Endothelial cell of umbilical vein (primary cell): ENCODE measurements at regions not wholly inside any gene's neighbourhood (a gene's known extent, or its start where the extent isn't known, plus 50 kb on each side); places are given as distances from the start of the nearest gene placed in this dataset.

Source experiments
- BruUV-seq: library from RNA; stranded (reverse); fragments of 400-500 nt; replicated peaks from 2 replicates; lab custom pipeline; 2021; lab: Mats Ljungman, UMichigan
- CTCF ChIA-PET: fragments of 300-600, 350-600 bp; sonication (Branson Sonifier 250); formaldehyde crosslinking; loops from one replicate; lab custom pipeline; 2021; ENCODE audit warnings: antibody characterized with exemption, inconsistent platforms; lab: Charles Lee
- POLR2A ChIA-PET: fragments of 300-600, 350-600 bp; sonication (Branson Sonifier 250); formaldehyde crosslinking; loops from one replicate; lab custom pipeline; 2021; ENCODE audit warnings: antibody characterized with exemption, inconsistent platforms; lab: Charles Lee
- DNase-seq: peaks from one replicate; pipeline ENCODE4 v3.0.0-alpha.2; 2011; ENCODE audit warnings: low read depth, low spot score
- FAIRE-seq: peaks from 2 replicates; lab custom pipeline; 2011; peaks lifted over from hg19 to GRCh38; lab: Jason Lieb, UNC
- H2AFZ ChIP-seq: 2 replicates; pipeline ENCODE4 v1.6.0; 2012; ENCODE audit warnings: low read depth, low read length, control low read depth, inconsistent platforms
- H3K27ac ChIP-seq: 2 replicates; pipeline ENCODE4 v1.5.1; 2011; ENCODE audit warnings: low read depth, mild to moderate bottlenecking, control low read depth, low read length, moderate library complexity; ENCODE audit not compliant: insufficient read depth
- H3K27me3 ChIP-seq, 2 experiments: 2 replicates each; pipeline versions ENCODE4 v1.6.0 to v1.6.1; 2011; ENCODE audit warnings: low read length in 2 of 2, mixed read lengths in 1 of 2; ENCODE audit not compliant: control insufficient read depth in 2 of 2, insufficient read depth in 2 of 2
- H3K36me3 ChIP-seq, 2 experiments: 2 replicates in 1 of 2; 3 replicates in 1 of 2; pipeline ENCODE4 v1.5.1; 2011; ENCODE audit warnings: low read length in 2 of 2, mild to moderate bottlenecking in 1 of 2, moderate library complexity in 1 of 2; ENCODE audit not compliant: control insufficient read depth in 2 of 2, insufficient read depth in 2 of 2; ENCODE audit errors: extremely low read depth in 1 of 2
- H3K4me1 ChIP-seq: 3 replicates; pipeline ENCODE4 v1.5.1; 2011; ENCODE audit warnings: mild to moderate bottlenecking, low read length; ENCODE audit not compliant: control insufficient read depth, insufficient read depth; ENCODE audit errors: extremely low read depth
- H3K4me2 ChIP-seq: 2 replicates; pipeline ENCODE4 v1.6.1; 2011; ENCODE audit warnings: low read length, control low read depth, mixed read lengths; ENCODE audit not compliant: insufficient read depth
- H3K4me3 ChIP-seq, 3 experiments: fragments of 200-600 bp in 1 of 3; sonication (generic), shearing (Covaris generic) in 1 of 3; replicated peaks in 1 of 3; 2 replicates each; pipeline ENCODE4 v1.5.1; 2011 to 2016; ENCODE audit warnings: control low read depth in 3 of 3, low read length in 3 of 3, mild to moderate bottlenecking in 2 of 3, inconsistent platforms in 1 of 3, low read depth in 1 of 3, moderate library complexity in 1 of 3; ENCODE audit not compliant: insufficient read depth in 1 of 3
- H3K79me2 ChIP-seq: 2 replicates; pipeline ENCODE4 v1.6.0; 2012; ENCODE audit warnings: low read length, inconsistent platforms; ENCODE audit not compliant: control insufficient read depth, insufficient read depth
- H3K9ac ChIP-seq: replicated peaks from 2 replicates; pipeline ENCODE3; 2011; ENCODE audit warnings: low read length, control low read depth; ENCODE audit not compliant: insufficient read depth; ENCODE audit errors: extremely low read depth
- H3K9me1 ChIP-seq: replicated peaks from 3 replicates; pipeline ENCODE4 v1.6.0; 2011; ENCODE audit warnings: mild to moderate bottlenecking, low read length; ENCODE audit not compliant: control insufficient read depth, insufficient read depth; ENCODE audit errors: extremely low read depth
- H3K9me3 ChIP-seq: replicated peaks from 2 replicates; pipeline ENCODE4 v1.5.1; 2012; ENCODE audit warnings: low read length, inconsistent platforms; ENCODE audit not compliant: control insufficient read depth, insufficient read depth
- H4K20me1 ChIP-seq: replicated peaks from 2 replicates; pipeline ENCODE3; 2011; ENCODE audit warnings: mild to moderate bottlenecking, low read length; ENCODE audit not compliant: control insufficient read depth, insufficient read depth; ENCODE audit errors: extremely low read depth
- EZH2 ChIP-seq: IDR thresholded peaks from 2 replicates; pipeline ENCODE4 v1.6.1; 2012; ENCODE audit warnings: borderline replicate concordance, low read depth, mild to moderate bottlenecking, moderate library complexity, low read length, inconsistent platforms; ENCODE audit not compliant: severe bottlenecking
- FOS ChIP-seq: IDR thresholded peaks from 2 replicates; pipeline ENCODE4 v1.6.1; 2011; ENCODE audit warnings: mild to moderate bottlenecking, low read length, moderate library complexity, borderline replicate concordance; ENCODE audit not compliant: insufficient read depth
- GATA2 ChIP-seq: IDR thresholded peaks from 2 replicates; pipeline ENCODE4 v1.7.0; 2011; ENCODE audit warnings: low read depth, mild to moderate bottlenecking, moderate library complexity, mixed read lengths, low read length; ENCODE audit not compliant: insufficient read length, insufficient read depth
- JUN ChIP-seq: IDR thresholded peaks from 2 replicates; pipeline ENCODE4 v1.6.1; 2011; ENCODE audit warnings: borderline replicate concordance, low read depth; ENCODE audit not compliant: insufficient read length, insufficient read depth
- MYC ChIP-seq: IDR thresholded peaks from one replicate; pipeline ENCODE4 v1.6.1; 2011; ENCODE audit warnings: mild to moderate bottlenecking, low read depth, low read length
- POLR2A ChIP-seq: IDR thresholded peaks from 2 replicates; pipeline ENCODE4 v1.6.1; 2012; ENCODE audit warnings: low read depth, mild to moderate bottlenecking, control low read depth, low read length
- POLR2AphosphoS5 ChIP-seq: IDR thresholded peaks from 2 replicates; pipeline ENCODE4 v1.6.1; 2012; ENCODE audit warnings: low read depth, mild to moderate bottlenecking, control low read depth, low read length, moderate library complexity; ENCODE audit not compliant: insufficient read depth
- dilution Hi-C: fragments of 300-500 bp; cut with MboI; formaldehyde crosslinking; loops from one replicate; pipeline ENCODE4 v1.15.0; 2019; ENCODE audit warnings: low sequenced_read_pairs; ENCODE audit not compliant: extremely low pct_ligation_motif_present
- intact Hi-C: fragments of 100-400 bp; cut with micrococcal nuclease; formaldehyde crosslinking; loops from one replicate; pipeline ENCODE4 v1.10.0; 2022
- TF ChIP-seq, protein P1 (sequence below): IDR thresholded peaks from 2 replicates; pipeline ENCODE4 v1.6.1; 2011; ENCODE audit not compliant: insufficient read depth, insufficient read length
- TF ChIP-seq, protein P2 (sequence below), 2 donors: IDR thresholded peaks; 1 replicate in 1 of 2; 2 replicates in 1 of 2; pipeline ENCODE4 v1.5.1; 2011; ENCODE audit warnings: low read length in 2 of 2, mild to moderate bottlenecking in 2 of 2, moderate library complexity in 2 of 2, control low read depth in 1 of 2, inconsistent platforms in 1 of 2, low read depth in 1 of 2; ENCODE audit not compliant: insufficient read depth in 1 of 2; ENCODE audit errors: extremely low read depth in 1 of 2

DNA sequence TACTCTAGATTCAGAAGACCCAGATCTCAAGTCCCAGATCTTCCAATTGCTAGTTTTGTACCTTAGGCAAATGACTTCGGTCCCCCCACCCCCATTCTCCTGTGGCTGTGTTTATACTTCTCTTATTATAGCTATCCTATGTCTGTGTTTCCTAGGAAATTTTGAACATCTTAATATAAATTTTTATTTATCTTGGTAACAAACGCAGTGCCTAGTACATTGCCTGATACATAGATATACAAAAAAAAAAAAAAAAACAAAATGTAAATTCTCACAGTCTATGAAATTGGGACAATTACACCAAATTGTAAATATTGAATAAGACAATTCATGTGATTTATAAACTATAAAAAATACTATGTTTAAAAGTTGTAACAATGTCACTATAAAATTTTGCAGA lies 84.1 kb upstream of the SLC44A3 start:
- no peak for FAIRE-seq
- Histone ChIP-seq H3K9me3 (no peaks in the 10 kb centered on the region), H3K36me3 (no peaks in the 10 kb centered on the region), H3K79me2 (no peaks in the 10 kb centered on the region), H2AFZ (no peak overlapping the region), H3K4me3 (no peak overlapping the region), H3K9me1 (no peaks in the 10 kb centered on the region), H4K20me1 (no peaks in the 10 kb centered on the region), H3K9ac (no peak overlapping the region), H3K4me2 (peak overlapping the region; percentile 34), H3K4me1 (peaks cover 25% of the 10 kb centered on the region), H3K27ac (peak overlapping the region; percentile 58), H3K27me3 (no peaks in the 10 kb centered on the region)
- intact Hi-C loops (no loop called here), dilution Hi-C loops (no loop called here)
- CTCF ChIA-PET = interaction anchor here (1.0 to 1.3 kb wide), 2 partner anchors 8 to 306 kb away, joined by 3 to 5 read pairs; no protein-coding TSS in a partner anchor
- POLR2A ChIA-PET = no interaction called here
- TF ChIP-seq POLR2AphosphoS5 (no peak), GATA2 (no peak), JUN (no peak)
- no TSS peak for BruUV-seq
- DNase-seq = no peak

DNA sequence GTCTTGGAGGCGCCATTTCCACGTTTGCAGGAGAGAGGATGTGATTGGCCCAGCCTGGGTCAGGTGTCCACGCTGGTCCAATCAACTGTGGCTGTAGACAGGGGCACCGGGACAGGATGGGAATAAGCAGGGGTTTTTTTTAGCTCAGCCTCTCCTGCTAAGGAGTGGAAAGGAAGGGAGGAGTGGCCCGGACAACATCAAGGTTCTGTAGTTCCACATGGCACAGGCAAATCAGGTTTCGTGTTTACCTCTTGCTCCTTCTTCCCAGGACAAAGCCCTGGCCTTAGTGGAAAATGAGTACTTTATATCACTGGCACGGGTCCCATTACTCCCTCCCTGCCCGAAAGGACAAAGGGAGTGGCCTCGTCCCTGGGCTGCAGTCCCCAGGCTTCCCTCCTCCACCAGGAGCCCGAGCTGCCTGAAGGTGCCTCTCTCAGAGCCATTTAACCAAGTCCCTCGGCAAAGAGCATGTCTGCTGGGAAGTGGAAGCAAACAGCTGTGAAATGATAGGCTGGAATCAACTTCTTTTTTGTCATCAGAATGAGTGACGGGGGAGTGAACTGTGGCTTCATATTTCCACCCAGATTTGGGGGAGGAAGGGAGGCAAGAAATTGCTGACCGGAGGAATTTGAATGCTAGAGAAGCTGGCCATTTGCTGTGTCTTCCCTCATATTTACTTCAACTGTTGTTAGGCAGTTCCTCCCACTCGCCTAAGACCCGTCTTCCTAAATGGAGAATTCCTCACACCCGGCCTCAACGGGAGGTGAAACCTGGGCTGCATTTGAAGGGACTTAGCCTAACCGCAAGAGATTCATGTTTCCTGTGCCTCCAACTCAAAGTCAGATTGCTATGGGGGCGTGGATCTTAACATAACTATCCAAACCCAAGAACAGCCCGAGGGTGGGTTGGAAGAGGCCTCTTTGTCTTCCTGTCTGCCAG lies 84.9 kb upstream of the SLC44A3 start:
- BruUV-seq = no TSS peak
- Histone ChIP-seq H3K9me1 (no peaks in the 10 kb centered on the region), H3K79me2 (no peaks in the 10 kb centered on the region), H3K9me3 (no peaks in the 10 kb centered on the region), H3K27ac (peak overlapping the region; percentile 58), H2AFZ (peak overlapping the region; percentile 89), H3K4me1 (peaks cover 25% of the 10 kb centered on the region), H3K36me3 (no peaks in the 10 kb centered on the region), H3K4me3 (no peak overlapping the region), H4K20me1 (no peaks in the 10 kb centered on the region), H3K4me2 (peak overlapping the region; percentile 34), H3K9ac (peak overlapping the region; percentile 26), H3K27me3 (no peaks in the 10 kb centered on the region)
- intact Hi-C loops = loop anchor here (1.0 kb wide), 1 partner anchor 60 kb away; no protein-coding TSS in a partner anchor
- TF ChIP-seq FOS (no peak), MYC (no peak), GATA2 (peak; percentile 48), EZH2 (no peak), POLR2A (no peak), POLR2AphosphoS5 (peak; percentile 26)
- TF ChIP-seq, protein P1, sequence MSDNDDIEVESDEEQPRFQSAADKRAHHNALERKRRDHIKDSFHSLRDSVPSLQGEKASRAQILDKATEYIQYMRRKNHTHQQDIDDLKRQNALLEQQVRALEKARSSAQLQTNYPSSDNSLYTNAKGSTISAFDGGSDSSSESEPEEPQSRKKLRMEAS = no peak
- TF ChIP-seq, protein P2, sequence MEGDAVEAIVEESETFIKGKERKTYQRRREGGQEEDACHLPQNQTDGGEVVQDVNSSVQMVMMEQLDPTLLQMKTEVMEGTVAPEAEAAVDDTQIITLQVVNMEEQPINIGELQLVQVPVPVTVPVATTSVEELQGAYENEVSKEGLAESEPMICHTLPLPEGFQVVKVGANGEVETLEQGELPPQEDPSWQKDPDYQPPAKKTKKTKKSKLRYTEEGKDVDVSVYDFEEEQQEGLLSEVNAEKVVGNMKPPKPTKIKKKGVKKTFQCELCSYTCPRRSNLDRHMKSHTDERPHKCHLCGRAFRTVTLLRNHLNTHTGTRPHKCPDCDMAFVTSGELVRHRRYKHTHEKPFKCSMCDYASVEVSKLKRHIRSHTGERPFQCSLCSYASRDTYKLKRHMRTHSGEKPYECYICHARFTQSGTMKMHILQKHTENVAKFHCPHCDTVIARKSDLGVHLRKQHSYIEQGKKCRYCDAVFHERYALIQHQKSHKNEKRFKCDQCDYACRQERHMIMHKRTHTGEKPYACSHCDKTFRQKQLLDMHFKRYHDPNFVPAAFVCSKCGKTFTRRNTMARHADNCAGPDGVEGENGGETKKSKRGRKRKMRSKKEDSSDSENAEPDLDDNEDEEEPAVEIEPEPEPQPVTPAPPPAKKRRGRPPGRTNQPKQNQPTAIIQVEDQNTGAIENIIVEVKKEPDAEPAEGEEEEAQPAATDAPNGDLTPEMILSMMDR (IDR thresholded peaks at IDR 0.05; ENCODE audit: extremely low read depth in 1 of 2, insufficient read depth in 1 of 2, low read depth in 1 of 2, low read length in 2 of 2) = no peak
- ChIA-PET CTCF (interaction anchor here (1.0 to 1.3 kb wide), 2 partner anchors 9 to 307 kb away, joined by 3 to 5 read pairs; no protein-coding TSS in a partner anchor), POLR2A (no interaction called here)
- FAIRE-seq = peak; percentile 76
- dilution Hi-C loops = no loop called here
- DNase-seq = peak; percentile 57
